ENCODE measurements at regions not wholly inside any gene's neighbourhood (a gene's known extent, or its start where the extent isn't known, plus 50 kb on each side); places are given as distances from the start of the nearest gene placed in this dataset.

- H3K9ac ChIP-seq (ENCODE audit: low read length) = no peak overlapping the region
- H3K36me3 ChIP-seq (ENCODE audit: insufficient read depth, low read length) = no peaks in the 10 kb centered on the region
- no peak overlapping the region for H3K4me2 ChIP-seq (ENCODE audit: low read length)
- H3K9me3 ChIP-seq (ENCODE audit: low read length) = no peaks in the 10 kb centered on the region
- H3K4me3 ChIP-seq (ENCODE audit: low read depth, low read length, poor library complexity, severe bottlenecking) = no peak overlapping the region
- TF ChIP-seq, protein P1, sequence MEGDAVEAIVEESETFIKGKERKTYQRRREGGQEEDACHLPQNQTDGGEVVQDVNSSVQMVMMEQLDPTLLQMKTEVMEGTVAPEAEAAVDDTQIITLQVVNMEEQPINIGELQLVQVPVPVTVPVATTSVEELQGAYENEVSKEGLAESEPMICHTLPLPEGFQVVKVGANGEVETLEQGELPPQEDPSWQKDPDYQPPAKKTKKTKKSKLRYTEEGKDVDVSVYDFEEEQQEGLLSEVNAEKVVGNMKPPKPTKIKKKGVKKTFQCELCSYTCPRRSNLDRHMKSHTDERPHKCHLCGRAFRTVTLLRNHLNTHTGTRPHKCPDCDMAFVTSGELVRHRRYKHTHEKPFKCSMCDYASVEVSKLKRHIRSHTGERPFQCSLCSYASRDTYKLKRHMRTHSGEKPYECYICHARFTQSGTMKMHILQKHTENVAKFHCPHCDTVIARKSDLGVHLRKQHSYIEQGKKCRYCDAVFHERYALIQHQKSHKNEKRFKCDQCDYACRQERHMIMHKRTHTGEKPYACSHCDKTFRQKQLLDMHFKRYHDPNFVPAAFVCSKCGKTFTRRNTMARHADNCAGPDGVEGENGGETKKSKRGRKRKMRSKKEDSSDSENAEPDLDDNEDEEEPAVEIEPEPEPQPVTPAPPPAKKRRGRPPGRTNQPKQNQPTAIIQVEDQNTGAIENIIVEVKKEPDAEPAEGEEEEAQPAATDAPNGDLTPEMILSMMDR (IDR thresholded peaks at IDR 0.05; ENCODE audit: low read length) = no peak
- TF ChIP-seq EZH2 (IDR thresholded peaks at IDR 0.05; ENCODE audit: borderline replicate concordance, low read length) = no peak
- H2AFZ ChIP-seq (ENCODE audit: low read length) = no peak overlapping the region
- H3K4me1 ChIP-seq (ENCODE audit: insufficient read depth, low read length, severe bottlenecking) = no peaks in the 10 kb centered on the region
- H3K9me2 ChIP-seq (ENCODE audit: low read depth, low read length) = no peaks in the 10 kb centered on the region
- no peaks in the 10 kb centered on the region for H3F3A ChIP-seq (ENCODE audit: insufficient read depth, low read length)
- H3K79me2 ChIP-seq (ENCODE audit: insufficient read depth, low read length) = no peaks in the 10 kb centered on the region
- H4K20me1 ChIP-seq (ENCODE audit: insufficient read depth, low read length) = no peaks in the 10 kb centered on the region
- no peak overlapping the region for H3K27ac ChIP-seq (ENCODE audit: low read depth, low read length, poor library complexity, severe bottlenecking)
- no peaks in the 10 kb centered on the region for H3K27me3 ChIP-seq (ENCODE audit: insufficient read depth, low read length)
Measured at GRCh38 chr16:73233846-73234424, 186.0 kb upstream of the ZFHX3 start.

DNA sequence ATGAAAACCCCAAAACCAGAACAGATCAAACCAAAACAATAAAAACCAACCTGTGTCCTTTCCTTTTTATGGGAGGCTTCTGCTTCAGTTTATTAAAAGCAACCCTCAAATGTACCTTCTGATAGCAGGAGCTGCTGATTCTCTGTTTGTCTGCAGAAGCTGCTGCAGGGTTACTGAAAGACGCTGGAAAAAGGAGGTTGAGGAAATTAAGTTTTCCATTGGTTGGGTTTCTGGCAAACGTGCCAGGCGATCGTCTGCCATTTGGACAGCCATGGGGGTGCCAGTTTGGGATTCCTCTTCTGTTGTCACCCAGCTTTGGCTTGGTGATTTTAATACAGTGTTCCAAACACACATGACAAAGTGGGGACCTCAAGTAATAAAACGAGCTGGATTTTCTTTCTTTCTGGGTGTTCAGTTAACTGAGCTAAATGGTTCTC is 185.4 kb upstream of the ZFHX3 start:
- Histone ChIP-seq H3K9ac (ENCODE audit: low read length) (no peak overlapping the region), H3K27ac (ENCODE audit: low read depth, low read length, poor library complexity, severe bottlenecking) (no peak overlapping the region), H3K4me3 (ENCODE audit: low read depth, low read length, poor library complexity, severe bottlenecking) (no peak overlapping the region), H3K36me3 (ENCODE audit: insufficient read depth, low read length) (no peaks in the 10 kb centered on the region), H3K27me3 (ENCODE audit: insufficient read depth, low read length) (no peaks in the 10 kb centered on the region), H3K4me2 (ENCODE audit: low read length) (no peak overlapping the region), H2AFZ (ENCODE audit: low read length) (no peak overlapping the region), H3K4me1 (ENCODE audit: insufficient read depth, low read length, severe bottlenecking) (no peaks in the 10 kb centered on the region), H3K9me3 (ENCODE audit: low read length) (no peaks in the 10 kb centered on the region), H3K79me2 (ENCODE audit: insufficient read depth, low read length) (no peaks in the 10 kb centered on the region), H3K9me2 (ENCODE audit: low read depth, low read length) (no peaks in the 10 kb centered on the region), H4K20me1 (ENCODE audit: insufficient read depth, low read length) (no peaks in the 10 kb centered on the region), H3F3A (ENCODE audit: insufficient read depth, low read length) (no peaks in the 10 kb centered on the region)
- no peak for TF ChIP-seq EZH2 (IDR thresholded peaks at IDR 0.05; ENCODE audit: borderline replicate concordance, low read length)
- TF ChIP-seq, protein P1 (IDR thresholded peaks at IDR 0.05; ENCODE audit: low read length) = no peak

- Histone ChIP-seq H3F3A (ENCODE audit: insufficient read depth, low read length) (no peaks in the 10 kb centered on the region), H3K36me3 (ENCODE audit: insufficient read depth, low read length) (no peaks in the 10 kb centered on the region), H3K4me2 (ENCODE audit: low read length) (no peak overlapping the region), H3K9me3 (ENCODE audit: low read length) (no peaks in the 10 kb centered on the region), H3K4me3 (ENCODE audit: low read depth, low read length, poor library complexity, severe bottlenecking) (no peak overlapping the region), H3K27me3 (ENCODE audit: insufficient read depth, low read length) (no peaks in the 10 kb centered on the region), H4K20me1 (ENCODE audit: insufficient read depth, low read length) (no peaks in the 10 kb centered on the region), H3K27ac (ENCODE audit: low read depth, low read length, poor library complexity, severe bottlenecking) (no peak overlapping the region), H3K9me2 (ENCODE audit: low read depth, low read length) (no peaks in the 10 kb centered on the region), H2AFZ (ENCODE audit: low read length) (no peak overlapping the region), H3K4me1 (ENCODE audit: insufficient read depth, low read length, severe bottlenecking) (no peaks in the 10 kb centered on the region), H3K9ac (ENCODE audit: low read length) (no peak overlapping the region), H3K79me2 (ENCODE audit: insufficient read depth, low read length) (no peaks in the 10 kb centered on the region)
- no peak for TF ChIP-seq EZH2 (IDR thresholded peaks at IDR 0.05; ENCODE audit: borderline replicate concordance, low read length)
- TF ChIP-seq, protein P1 (IDR thresholded peaks at IDR 0.05; ENCODE audit: low read length) = no peak
Measured at GRCh38 chr16:73232555-73233328, 184.8 kb upstream of the ZFHX3 start.
